ENCODE measurements at regions not wholly inside any gene's neighbourhood (a gene's known extent, or its start where the extent isn't known, plus 50 kb on each side); places are given as distances from the start of the nearest gene placed in this dataset.

- no peaks in the 10 kb centered on the region for H3K9me2 ChIP-seq (replicated peaks; ENCODE audit: low read length)
- H4K20me1 ChIP-seq (ENCODE audit: low read length) = no peaks in the 10 kb centered on the region
- H3K9me3 ChIP-seq (ENCODE audit: low read length) = no peaks in the 10 kb centered on the region
- intact Hi-C loops (cut with micrococcal nuclease) = loop anchor here (2.0 to 10.0 kb wide), 3 partner anchors 1006 to 1338 kb away; no protein-coding TSS in a partner anchor
- H3K27ac ChIP-seq (ENCODE audit: low read length) = no peak overlapping the region
- no peaks in the 10 kb centered on the region for H3F3A ChIP-seq (ENCODE audit: low read length, unreplicated experiment)
- ATAC-seq (no peak), DNase-seq (no peak)
- no peak overlapping the region for H2AFZ ChIP-seq (ENCODE audit: low read length)
- H3K4me2 ChIP-seq (ENCODE audit: low read length) = 0 out of 2 replicates have a peak overlapping the region, but pooled peaks have one; percentile 52
- ChIA-PET CTCF (no interaction called here), POLR2A (ENCODE audit: unreplicated experiment) (no interaction called here)
- H3K27me3 ChIP-seq (ENCODE audit: low read length) = no peaks in the 10 kb centered on the region
- no TSS peak for BruUV-seq (replicated peaks)
- no peak for TF ChIP-seq CTCF (conservative IDR thresholded peaks at IDR 0.05; ENCODE audit: low read depth, low read length)
- TF ChIP-seq EZH2 (IDR thresholded peaks at IDR 0.05; ENCODE audit: low read length, unreplicated experiment) = no peak
- no peak for TF ChIP-seq EZH2phosphoT487 (IDR thresholded peaks at IDR 0.05; ENCODE audit: borderline replicate concordance, low read length)
- no peak overlapping the region for H3K4me3 ChIP-seq (ENCODE audit: low read length)
- H3K9ac ChIP-seq (ENCODE audit: low read length) = no peak overlapping the region
- H3K4me1 ChIP-seq (ENCODE audit: insufficient read depth, low read length) = peaks cover 13% of the 10 kb centered on the region; the same call in 1 of the 2 replicates
- H3K79me2 ChIP-seq (ENCODE audit: low read length) = no peaks in the 10 kb centered on the region
- H3K36me3 ChIP-seq (ENCODE audit: low read depth, low read length) = no peaks in the 10 kb centered on the region
Observed at GRCh38 chr9:14432666-14433350, 118.9 kb upstream of the NFIB start.

- no peak overlapping the region for H2AFZ ChIP-seq (ENCODE audit: low read length)
- peak overlapping the region; percentile 16; the same call in 1 of the 2 replicates for H3K4me2 ChIP-seq (ENCODE audit: low read length)
- H3K36me3 ChIP-seq (ENCODE audit: low read depth, low read length) = no peaks in the 10 kb centered on the region
- H3K9me2 ChIP-seq (replicated peaks; ENCODE audit: low read length) = no peaks in the 10 kb centered on the region
- peaks cover 19% of the 10 kb centered on the region for H3K4me1 ChIP-seq (ENCODE audit: insufficient read depth, low read length)
- H3K4me3 ChIP-seq (ENCODE audit: low read length) = no peak overlapping the region
- BruUV-seq (replicated peaks) = no TSS peak
- no peak overlapping the region for H3K27ac ChIP-seq (ENCODE audit: low read length)
- ATAC-seq (peak; percentile 63), DNase-seq (peak; percentile 73)
- no peak for TF ChIP-seq EZH2phosphoT487 (IDR thresholded peaks at IDR 0.05; ENCODE audit: borderline replicate concordance, low read length)
- TF ChIP-seq CTCF (conservative IDR thresholded peaks at IDR 0.05; ENCODE audit: low read depth, low read length) = peak; percentile 77
- H3K9ac ChIP-seq (ENCODE audit: low read length) = no peak overlapping the region
- H4K20me1 ChIP-seq (ENCODE audit: low read length) = no peaks in the 10 kb centered on the region
- H3K79me2 ChIP-seq (ENCODE audit: low read length) = no peaks in the 10 kb centered on the region
- no peaks in the 10 kb centered on the region for H3K9me3 ChIP-seq (ENCODE audit: low read length)
- CTCF ChIA-PET = no interaction called here
- no peaks in the 10 kb centered on the region for H3K27me3 ChIP-seq (ENCODE audit: low read length)
- H3F3A ChIP-seq (ENCODE audit: low read length, unreplicated experiment) = no peaks in the 10 kb centered on the region
- intact Hi-C loops (cut with micrococcal nuclease) = no loop called here
- POLR2A ChIA-PET (ENCODE audit: unreplicated experiment) = no interaction called here
Observed at GRCh38 chr9:14428781-14429230, 114.9 kb upstream of the NFIB start.

- no peaks in the 10 kb centered on the region for H3K9me2 ChIP-seq (replicated peaks; ENCODE audit: low read length)
- no peaks in the 10 kb centered on the region for H3K9me3 ChIP-seq (ENCODE audit: low read length)
- ChIA-PET POLR2A (ENCODE audit: unreplicated experiment) (no interaction called here), CTCF (no interaction called here)
- H3K4me1 ChIP-seq (ENCODE audit: insufficient read depth, low read length) = peaks cover 18% of the 10 kb centered on the region
- DNase-seq (no peak), ATAC-seq (no peak)
- H3K4me2 ChIP-seq (ENCODE audit: low read length) = no peak overlapping the region
- H3K4me3 ChIP-seq (ENCODE audit: low read length) = no peak overlapping the region
- no peak overlapping the region for H2AFZ ChIP-seq (ENCODE audit: low read length)
- BruUV-seq (replicated peaks) = no TSS peak
- no peak overlapping the region for H3K27ac ChIP-seq (ENCODE audit: low read length)
- H3F3A ChIP-seq (ENCODE audit: low read length, unreplicated experiment) = no peaks in the 10 kb centered on the region
- H3K9ac ChIP-seq (ENCODE audit: low read length) = no peak overlapping the region
- no peaks in the 10 kb centered on the region for H3K36me3 ChIP-seq (ENCODE audit: low read depth, low read length)
- no peak for TF ChIP-seq EZH2phosphoT487 (IDR thresholded peaks at IDR 0.05; ENCODE audit: borderline replicate concordance, low read length)
- TF ChIP-seq CTCF (conservative IDR thresholded peaks at IDR 0.05; ENCODE audit: low read depth, low read length) = no peak
- TF ChIP-seq EZH2 (IDR thresholded peaks at IDR 0.05; ENCODE audit: low read length, unreplicated experiment) = no peak
- no peaks in the 10 kb centered on the region for H3K79me2 ChIP-seq (ENCODE audit: low read length)
- no peaks in the 10 kb centered on the region for H4K20me1 ChIP-seq (ENCODE audit: low read length)
- intact Hi-C loops (cut with micrococcal nuclease) = no loop called here
- no peaks in the 10 kb centered on the region for H3K27me3 ChIP-seq (ENCODE audit: low read length)
Observed at GRCh38 chr9:14427419-14427818, 113.5 kb upstream of the NFIB start.

Data from PC-3 (cell line).